Endodermal cell (in vitro differentiated cells): ENCODE measurements at regions not wholly inside any gene's neighbourhood (a gene's known extent, or its start where the extent isn't known, plus 50 kb on each side); places are given as distances from the start of the nearest gene placed in this dataset.

Experiments used
- DNase-seq: peaks from one replicate; pipeline ENCODE4 v3.0.0-alpha.2; 2017
- H3K27ac ChIP-seq: 2 replicates; pipeline ENCODE4 v1.5.1; 2013; ENCODE audit warnings: mild to moderate bottlenecking, low read depth, low read length, moderate library complexity
- H3K27me3 ChIP-seq: 2 replicates; pipeline ENCODE4 v1.6.1; 2013; ENCODE audit warnings: mild to moderate bottlenecking, low read length, moderate library complexity; ENCODE audit not compliant: insufficient read depth, control insufficient read depth, poor library complexity, severe bottlenecking
- H3K36me3 ChIP-seq: 2 replicates; pipeline ENCODE4 v1.7.0; 2013; ENCODE audit warnings: mild to moderate bottlenecking, low read length, moderate library complexity; ENCODE audit not compliant: control insufficient read depth, insufficient read depth
- H3K4me1 ChIP-seq: one replicate; pipeline ENCODE4 v1.7.0; 2013; ENCODE audit warnings: low read length; ENCODE audit not compliant: control insufficient read depth, insufficient read depth
- H3K4me3 ChIP-seq: 2 replicates; pipeline ENCODE4 v1.5.1; 2013; ENCODE audit warnings: mild to moderate bottlenecking, low read length, moderate library complexity
- H3K9ac ChIP-seq: 2 replicates; pipeline ENCODE4 v1.6.1; 2013; ENCODE audit warnings: mild to moderate bottlenecking, low read length, moderate library complexity; ENCODE audit not compliant: poor library complexity, severe bottlenecking; ENCODE audit errors: extremely low read depth
- H3K9me3 ChIP-seq: 2 replicates; pipeline ENCODE4 v1.6.1; 2013; ENCODE audit warnings: mild to moderate bottlenecking, low read length, moderate library complexity; ENCODE audit not compliant: control insufficient read depth
- H3K27ac Mint-ChIP-seq: 2 replicates; pipeline ENCODE4 v1.8.0; 2020; ENCODE audit warnings: mixed read lengths
- H3K27me3 Mint-ChIP-seq: 2 replicates; pipeline ENCODE4 v1.8.0; 2021; ENCODE audit warnings: mild to moderate bottlenecking, mixed read lengths; ENCODE audit not compliant: insufficient read depth
- H3K36me3 Mint-ChIP-seq: 2 replicates; pipeline ENCODE4 v1.8.0; 2020; ENCODE audit warnings: low read depth, mixed read lengths
- H3K4me1 Mint-ChIP-seq: 2 replicates; pipeline ENCODE4 v1.8.0; 2020; ENCODE audit warnings: mixed read lengths
- H3K4me3 Mint-ChIP-seq: 2 replicates; pipeline ENCODE4 v1.8.0; 2020; ENCODE audit warnings: mild to moderate bottlenecking, moderate library complexity, mixed read lengths
- H3K9me3 Mint-ChIP-seq: 2 replicates; pipeline ENCODE4 v1.8.0; 2020; ENCODE audit warnings: mild to moderate bottlenecking, mixed read lengths
- CTCF ChIP-seq: fragments of 200-600 bp; sonication (generic); conservative IDR thresholded peaks from 2 replicates; pipeline ENCODE4 v1.5.0; 2021; ENCODE audit warnings: antibody characterized with exemption, mild to moderate bottlenecking
- WGBS, 2 experiments: methylation state at CpG; one replicate each; pipeline versions ENCODE4 v1.1.5 to v1.1.7; 2013; ENCODE audit warnings: missing lambda C conversion rate in 2 of 2, mixed read lengths in 1 of 2; ENCODE audit not compliant: insufficient coverage in 1 of 2, insufficient read length in 1 of 2; 5-methylcytosine and 5-hydroxymethylcytosine counted together

- 6% methylated on average over 2 to 3 of the region's 3 CpGs for WGBS, 2 experiments
- peaks cover 3% of the 10 kb centered on the region for H3K4me1 Mint-ChIP-seq
- peak; percentile 82 for DNase-seq
Observed at GRCh38 chr10:58952747-58953466, 223.5 kb upstream of the PHYHIPL start.

GRCh38 chr10:58954178-58954577 lies 222.3 kb upstream of the PHYHIPL start:
- DNase-seq: no peak
- 86 to 98% methylated on average over 2 of the region's 2 CpGs for WGBS, 2 experiments
- Mint-ChIP-seq H3K9me3 (no peaks in the 10 kb centered on the region), H3K27ac (no peak overlapping the region), H3K36me3 (no peaks in the 10 kb centered on the region), H3K4me1 (peaks cover 3% of the 10 kb centered on the region), H3K4me3 (no peak overlapping the region), H3K27me3 (peaks cover 7% of the 10 kb centered on the region)
- no peak overlapping the region for H3K9ac ChIP-seq
- no peak overlapping the region for H3K27ac ChIP-seq
- H3K4me1 ChIP-seq: no peaks in the 10 kb centered on the region
- no peak for TF ChIP-seq CTCF
- H3K27me3 ChIP-seq: peaks cover 27% of the 10 kb centered on the region
- H3K36me3 ChIP-seq: no peaks in the 10 kb centered on the region
- H3K4me3 ChIP-seq: no peak overlapping the region
- no peaks in the 10 kb centered on the region for H3K9me3 ChIP-seq

More at GRCh38 chr10:58952747-58953466, 223.5 kb upstream of the PHYHIPL start:
- Histone ChIP-seq H3K9me3 (no peaks in the 10 kb centered on the region), H3K27me3 (peaks cover 40% of the 10 kb centered on the region), H3K36me3 (no peaks in the 10 kb centered on the region), H3K27ac (no peak overlapping the region), H3K9ac (no peak overlapping the region), H3K4me1 (no peaks in the 10 kb centered on the region), H3K4me3 (no peak overlapping the region)
- no peak overlapping the region for H3K4me3 Mint-ChIP-seq
- no peaks in the 10 kb centered on the region for H3K9me3 Mint-ChIP-seq
- no peaks in the 10 kb centered on the region for H3K36me3 Mint-ChIP-seq
- peak; percentile 90 for TF ChIP-seq CTCF
- no peak overlapping the region for H3K27ac Mint-ChIP-seq
- H3K27me3 Mint-ChIP-seq: peaks cover 7% of the 10 kb centered on the region

- DNase-seq: no peak
- Mint-ChIP-seq H3K36me3 (no peaks in the 10 kb centered on the region), H3K4me1 (peaks cover 3% of the 10 kb centered on the region), H3K27ac (no peak overlapping the region), H3K27me3 (peaks cover 6% of the 10 kb centered on the region), H3K9me3 (no peaks in the 10 kb centered on the region), H3K4me3 (no peak overlapping the region)
- Histone ChIP-seq H3K9ac (no peak overlapping the region), H3K27me3 (peaks cover 15% of the 10 kb centered on the region), H3K9me3 (no peaks in the 10 kb centered on the region), H3K4me3 (no peak overlapping the region), H3K36me3 (no peaks in the 10 kb centered on the region), H3K27ac (no peak overlapping the region), H3K4me1 (no peaks in the 10 kb centered on the region)
- 84% methylated on average over 1 of the region's 1 CpG; no CpG with 5 or more reads in 1 of the 2 experiments for WGBS, 2 experiments
- no peak for TF ChIP-seq CTCF
Observed at GRCh38 chr10:58955615-58956014, 220.8 kb upstream of the PHYHIPL start.
